HUES48 (cell line): ENCODE measurements at regions not wholly inside any gene's neighbourhood (a gene's known extent, or its start where the extent isn't known, plus 50 kb on each side); places are given as distances from the start of the nearest gene placed in this dataset.

Experiments used
- H3K27ac ChIP-seq: one replicate; pipeline ENCODE4 v1.7.0; 2013; ENCODE audit warnings: low read depth, low read length, inconsistent platforms
- H3K27me3 ChIP-seq: 2 replicates; pipeline ENCODE4 v1.6.1; 2013; ENCODE audit warnings: mild to moderate bottlenecking, low read length; ENCODE audit not compliant: control insufficient read depth, insufficient read depth
- H3K36me3 ChIP-seq: 2 replicates; pipeline ENCODE4 v1.6.1; 2013; ENCODE audit warnings: low read length; ENCODE audit not compliant: control insufficient read depth, insufficient read depth
- H3K4me1 ChIP-seq: 2 replicates; pipeline ENCODE4 v1.6.1; 2013; ENCODE audit warnings: mild to moderate bottlenecking, low read length; ENCODE audit not compliant: control insufficient read depth, insufficient read depth
- H3K4me3 ChIP-seq: 2 replicates; pipeline ENCODE4 v1.5.1; 2013; ENCODE audit warnings: mild to moderate bottlenecking, low read depth, low read length
- H3K9ac ChIP-seq: 2 replicates; pipeline ENCODE4 v1.6.1; 2013; ENCODE audit warnings: mild to moderate bottlenecking, low read depth, low read length, moderate library complexity
- H3K9me3 ChIP-seq: 2 replicates; pipeline ENCODE4 v1.6.1; 2013; ENCODE audit warnings: low read length; ENCODE audit not compliant: control insufficient read depth, insufficient read depth

DNA sequence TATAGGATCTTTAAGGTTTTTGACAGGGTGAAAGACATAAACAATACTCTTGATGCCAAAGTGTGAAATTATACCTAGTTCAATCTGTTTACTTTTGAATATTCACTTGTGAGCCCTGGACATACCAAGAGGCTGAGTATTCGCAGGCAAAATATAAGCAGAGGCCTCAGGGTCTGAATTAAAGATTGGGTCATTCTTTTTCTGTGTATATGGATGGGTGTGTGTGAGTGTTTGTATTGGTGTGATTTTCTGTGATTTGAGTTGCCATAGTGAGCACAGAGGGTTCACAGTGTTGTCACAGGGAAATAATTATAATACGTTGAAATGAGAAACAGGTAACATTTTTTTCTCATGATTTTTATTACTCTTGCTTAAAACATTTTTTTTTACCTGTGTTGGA, 770.7 kb upstream of the ALCAM start:
- H3K9ac ChIP-seq, result no peak overlapping the region
- H3K36me3 ChIP-seq, result no peaks in the 10 kb centered on the region
- no peak overlapping the region for H3K4me3 ChIP-seq
- H3K27me3 ChIP-seq, result no peaks in the 10 kb centered on the region
- H3K27ac ChIP-seq, result no peak overlapping the region
- H3K4me1 ChIP-seq, result no peaks in the 10 kb centered on the region
- no peaks in the 10 kb centered on the region for H3K9me3 ChIP-seq

DNA sequence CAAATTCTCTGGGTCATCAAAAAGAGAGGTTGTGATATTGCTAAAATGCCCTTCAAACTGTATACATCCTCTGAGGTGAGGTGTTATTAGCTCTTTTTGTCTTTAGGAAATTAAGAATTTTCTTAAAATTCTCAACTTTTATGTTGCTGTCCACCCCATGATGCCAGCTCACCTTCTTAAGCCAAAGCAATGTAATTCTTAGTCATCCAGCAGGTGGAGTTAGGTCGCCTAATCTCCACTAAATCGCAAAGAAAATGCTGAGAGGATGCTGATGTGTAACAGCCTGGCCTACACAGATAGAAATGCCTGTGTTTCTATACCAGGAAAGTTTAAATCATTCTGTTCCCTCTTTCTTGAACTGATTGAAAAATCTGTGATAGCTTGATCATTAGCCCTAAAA, 770.2 kb upstream of the ALCAM start:
- H3K9me3 ChIP-seq, result no peaks in the 10 kb centered on the region
- no peak overlapping the region for H3K4me3 ChIP-seq
- no peaks in the 10 kb centered on the region for H3K4me1 ChIP-seq
- no peak overlapping the region for H3K27ac ChIP-seq
- H3K27me3 ChIP-seq, result no peaks in the 10 kb centered on the region
- no peaks in the 10 kb centered on the region for H3K36me3 ChIP-seq
- no peak overlapping the region for H3K9ac ChIP-seq

DNA sequence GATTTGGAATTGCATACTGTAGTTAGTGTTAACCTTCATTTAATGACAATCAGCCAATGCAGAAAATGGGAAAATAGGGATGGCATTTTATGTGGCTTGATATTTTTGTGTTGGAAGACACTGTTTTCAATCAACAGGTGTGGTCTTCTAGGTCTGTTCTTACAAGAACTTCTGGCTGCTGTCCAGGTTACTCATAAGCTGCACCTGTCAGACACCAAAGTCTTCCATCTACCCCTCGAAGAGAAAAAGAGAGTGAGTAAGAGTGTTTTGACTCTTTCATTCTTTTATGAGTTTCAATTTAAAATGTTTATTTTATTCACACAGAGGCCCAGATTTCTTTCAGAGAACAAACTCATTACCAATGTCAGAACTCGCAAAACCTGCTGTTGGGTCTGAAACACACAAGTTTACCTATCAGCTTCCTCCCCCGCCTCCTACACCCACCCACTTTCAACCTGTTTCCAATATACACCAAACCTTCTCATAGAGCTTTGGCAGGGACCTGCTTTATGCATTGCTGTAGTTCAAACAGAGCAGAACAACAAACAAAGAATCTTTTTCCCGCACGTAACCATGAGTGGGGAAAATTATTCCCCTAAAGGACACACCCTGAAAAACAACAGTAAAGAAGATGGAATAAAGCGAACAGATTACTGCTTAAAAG, 767.7 kb upstream of the ALCAM start:
- no peak overlapping the region for H3K9ac ChIP-seq
- H3K27me3 ChIP-seq, result no peaks in the 10 kb centered on the region
- H3K9me3 ChIP-seq, result no peaks in the 10 kb centered on the region
- no peaks in the 10 kb centered on the region for H3K4me1 ChIP-seq
- H3K4me3 ChIP-seq, result no peak overlapping the region
- no peak overlapping the region for H3K27ac ChIP-seq
- H3K36me3 ChIP-seq, result no peaks in the 10 kb centered on the region

GRCh38 chr3:104604326-104605010, 762.2 kb upstream of the ALCAM start:
- Histone ChIP-seq H3K4me3 (no peak overlapping the region), H3K36me3 (no peaks in the 10 kb centered on the region), H3K4me1 (no peaks in the 10 kb centered on the region), H3K9me3 (no peaks in the 10 kb centered on the region), H3K9ac (no peak overlapping the region), H3K27me3 (no peaks in the 10 kb centered on the region), H3K27ac (no peak overlapping the region)

GRCh38 chr3:104606812-104607211, 759.9 kb upstream of the ALCAM start:
- Histone ChIP-seq H3K4me3 (no peak overlapping the region), H3K27me3 (no peaks in the 10 kb centered on the region), H3K4me1 (no peaks in the 10 kb centered on the region), H3K36me3 (no peaks in the 10 kb centered on the region), H3K9ac (no peak overlapping the region), H3K9me3 (no peaks in the 10 kb centered on the region), H3K27ac (no peak overlapping the region)

GRCh38 chr3:104610730-104611652, 755.7 kb upstream of the ALCAM start:
- Histone ChIP-seq H3K4me1 (no peaks in the 10 kb centered on the region), H3K9me3 (no peaks in the 10 kb centered on the region), H3K4me3 (no peak overlapping the region), H3K36me3 (no peaks in the 10 kb centered on the region), H3K27ac (no peak overlapping the region), H3K27me3 (no peaks in the 10 kb centered on the region), H3K9ac (no peak overlapping the region)

DNA sequence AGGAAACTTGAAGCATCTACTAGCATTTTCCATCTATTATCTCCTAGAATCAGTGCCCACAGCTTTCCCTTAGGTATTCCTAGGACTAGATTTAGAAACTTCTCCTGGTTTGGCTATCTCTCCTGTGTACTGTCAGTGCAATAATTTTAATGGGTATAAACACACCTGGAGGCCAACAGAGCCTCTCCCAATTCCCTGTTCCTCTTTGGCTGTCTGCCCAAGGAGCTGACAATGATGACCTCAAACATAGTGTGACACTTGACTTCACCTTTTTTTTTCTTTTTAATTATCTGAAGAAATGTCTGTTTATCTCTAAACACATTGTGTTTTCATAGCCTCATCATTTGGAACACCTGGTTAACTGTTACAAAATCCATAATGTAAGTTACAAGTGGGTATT, 754.5 kb upstream of the ALCAM start:
- H3K4me3 ChIP-seq, result no peak overlapping the region

GRCh38 chr3:104614564-104614963, 752.1 kb upstream of the ALCAM start:
- no peak overlapping the region for H3K27ac ChIP-seq
- H3K27me3 ChIP-seq, result no peaks in the 10 kb centered on the region
- H3K36me3 ChIP-seq, result no peaks in the 10 kb centered on the region
- no peak overlapping the region for H3K4me3 ChIP-seq
- H3K4me1 ChIP-seq, result no peaks in the 10 kb centered on the region
- H3K9me3 ChIP-seq, result no peaks in the 10 kb centered on the region
- H3K9ac ChIP-seq, result no peak overlapping the region

More for the DNA sequence above, 754.5 kb upstream of the ALCAM start:
- Histone ChIP-seq H3K4me1 (no peaks in the 10 kb centered on the region), H3K9me3 (no peaks in the 10 kb centered on the region), H3K9ac (no peak overlapping the region), H3K27me3 (no peaks in the 10 kb centered on the region), H3K27ac (no peak overlapping the region), H3K36me3 (no peaks in the 10 kb centered on the region)

DNA sequence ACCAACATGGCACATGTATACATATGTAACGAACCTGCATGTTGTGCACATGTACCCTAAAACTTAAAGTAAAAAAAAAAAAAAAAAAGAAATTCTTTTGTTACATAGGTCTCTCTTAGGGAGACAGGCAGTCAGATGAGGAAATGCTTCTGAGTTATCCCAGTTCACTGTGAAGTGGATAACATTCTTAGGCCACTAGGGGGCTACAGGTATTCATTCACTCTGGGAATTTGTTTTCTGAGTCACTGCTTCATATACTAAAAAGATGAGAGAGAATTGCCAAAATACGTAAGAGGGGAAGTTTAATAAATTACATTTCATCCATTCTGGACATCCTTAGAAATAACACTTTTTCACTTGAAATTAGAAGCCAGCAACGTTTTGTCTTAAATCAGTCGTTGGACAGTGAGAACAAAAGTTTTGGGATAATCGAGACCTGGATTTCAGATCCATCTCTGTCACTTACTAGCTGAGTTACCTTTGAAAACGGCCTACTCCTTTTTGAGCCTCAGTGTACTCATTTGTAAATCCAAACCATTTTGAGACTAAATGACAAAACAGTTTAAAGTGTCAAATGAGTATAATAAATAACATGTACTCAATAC, 738.4 kb upstream of the ALCAM start:
- peaks cover 22% of the 10 kb centered on the region for H3K9me3 ChIP-seq

GRCh38 chr3:104629038-104629437, 737.7 kb upstream of the ALCAM start:
- H3K27me3 ChIP-seq, result no peaks in the 10 kb centered on the region
- no peak overlapping the region for H3K4me3 ChIP-seq
- no peak overlapping the region for H3K27ac ChIP-seq
- no peak overlapping the region for H3K9ac ChIP-seq
- no peaks in the 10 kb centered on the region for H3K4me1 ChIP-seq
- no peaks in the 10 kb centered on the region for H3K36me3 ChIP-seq
- peaks cover 22% of the 10 kb centered on the region for H3K9me3 ChIP-seq

More for the DNA sequence above, 738.4 kb upstream of the ALCAM start:
- Histone ChIP-seq H3K27me3 (no peaks in the 10 kb centered on the region), H3K36me3 (no peaks in the 10 kb centered on the region), H3K4me3 (no peak overlapping the region), H3K9ac (no peak overlapping the region), H3K27ac (no peak overlapping the region), H3K4me1 (no peaks in the 10 kb centered on the region)
